ENCODE measurements at regions not wholly inside any gene's neighbourhood (a gene's known extent, or its start where the extent isn't known, plus 50 kb on each side); places are given as distances from the start of the nearest gene placed in this dataset.

DNA sequence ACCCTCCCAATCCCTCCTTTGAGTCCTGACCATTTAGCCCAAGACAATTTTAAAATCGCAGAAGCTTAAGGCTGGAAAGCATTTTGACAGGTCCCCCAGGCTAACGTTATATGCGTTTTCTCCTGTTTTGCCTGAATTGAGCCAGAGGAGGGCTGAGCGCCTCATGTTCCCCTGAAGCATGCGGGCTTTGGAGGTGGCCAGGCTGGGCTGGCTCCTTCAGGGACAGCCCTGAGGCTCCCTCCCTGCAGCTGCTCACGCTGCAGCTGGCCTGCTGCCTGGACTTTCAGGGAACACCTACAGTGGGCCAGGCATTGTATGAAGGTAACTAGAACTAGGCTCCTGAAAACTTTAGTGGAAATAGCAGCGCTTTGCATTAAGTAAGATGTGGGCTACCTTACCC is 179.2 kb downstream of the ACKR3 start:
- DNase-seq, result no peak

DNA sequence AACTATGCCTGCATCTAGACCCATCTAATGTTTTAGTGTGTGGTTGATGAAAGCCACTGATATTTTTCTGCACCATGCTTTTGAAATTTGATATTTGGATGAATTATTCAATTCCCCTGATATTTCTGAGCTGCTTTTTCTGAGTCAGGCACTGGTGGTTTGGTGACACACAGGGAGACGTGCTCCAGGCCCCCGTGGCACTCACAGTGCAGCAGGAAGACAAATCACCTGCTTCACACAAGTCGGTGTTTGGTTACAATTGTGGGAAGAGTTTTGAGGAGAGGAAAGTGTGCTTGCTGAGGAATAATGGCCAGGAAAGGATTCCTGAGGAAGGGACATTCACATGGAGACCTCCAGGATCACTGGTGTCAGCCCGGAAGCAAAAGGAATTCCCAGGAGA is 179.7 kb downstream of the ACKR3 start:
- no peak for DNase-seq

DNA sequence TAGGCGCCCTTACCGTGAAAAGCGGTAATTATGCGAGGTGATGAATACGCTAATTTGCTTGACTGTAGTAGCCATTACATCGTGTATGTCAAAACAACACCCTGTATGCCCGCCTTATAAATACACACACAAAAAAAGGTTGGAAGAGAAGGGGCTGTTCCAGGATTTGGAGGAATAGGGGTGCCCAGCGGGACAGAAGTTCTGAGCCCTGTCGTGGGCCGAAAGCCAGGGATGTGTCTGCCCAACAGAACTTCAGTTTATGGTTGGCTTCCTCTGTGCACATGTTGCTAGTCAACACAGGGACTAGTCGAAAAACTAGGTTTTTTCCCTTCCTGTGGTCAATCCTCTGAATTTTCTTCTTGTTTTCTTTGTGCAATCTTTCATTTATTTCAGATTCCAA is 182.5 kb downstream of the ACKR3 start:
- DNase-seq, result no peak

DNA sequence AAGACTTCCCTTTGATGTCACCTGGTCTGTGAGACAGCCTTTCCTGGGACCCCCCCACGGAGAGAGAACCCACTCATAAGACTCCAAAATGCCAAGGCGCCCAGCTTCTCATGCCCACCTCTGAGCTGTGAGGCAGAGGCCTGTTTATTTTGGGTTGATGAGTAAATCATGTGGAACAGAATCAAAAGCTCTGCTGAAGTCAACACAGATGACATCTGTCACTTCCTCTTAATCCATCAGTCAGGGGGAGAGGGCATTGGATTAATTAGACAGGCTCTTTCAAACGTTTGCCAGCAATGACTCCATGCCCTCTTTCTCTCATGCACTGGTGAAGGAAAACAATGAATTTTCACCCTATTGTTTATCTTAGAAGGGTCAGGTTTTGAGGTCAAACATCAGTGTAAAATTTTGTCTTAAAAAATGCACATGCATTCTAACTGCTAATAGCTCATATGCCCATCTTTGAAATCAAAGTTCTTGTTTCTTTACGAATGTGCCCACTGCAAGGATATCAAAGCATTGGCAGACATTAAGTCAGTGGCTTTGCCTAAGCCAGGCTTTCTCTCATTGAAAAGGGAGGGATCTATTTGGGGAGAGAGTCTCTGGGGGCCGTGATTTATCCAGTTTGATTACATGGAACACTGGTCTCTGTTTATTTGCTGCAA is 184.1 kb downstream of the ACKR3 start:
- DNase-seq, result no peak

DNA sequence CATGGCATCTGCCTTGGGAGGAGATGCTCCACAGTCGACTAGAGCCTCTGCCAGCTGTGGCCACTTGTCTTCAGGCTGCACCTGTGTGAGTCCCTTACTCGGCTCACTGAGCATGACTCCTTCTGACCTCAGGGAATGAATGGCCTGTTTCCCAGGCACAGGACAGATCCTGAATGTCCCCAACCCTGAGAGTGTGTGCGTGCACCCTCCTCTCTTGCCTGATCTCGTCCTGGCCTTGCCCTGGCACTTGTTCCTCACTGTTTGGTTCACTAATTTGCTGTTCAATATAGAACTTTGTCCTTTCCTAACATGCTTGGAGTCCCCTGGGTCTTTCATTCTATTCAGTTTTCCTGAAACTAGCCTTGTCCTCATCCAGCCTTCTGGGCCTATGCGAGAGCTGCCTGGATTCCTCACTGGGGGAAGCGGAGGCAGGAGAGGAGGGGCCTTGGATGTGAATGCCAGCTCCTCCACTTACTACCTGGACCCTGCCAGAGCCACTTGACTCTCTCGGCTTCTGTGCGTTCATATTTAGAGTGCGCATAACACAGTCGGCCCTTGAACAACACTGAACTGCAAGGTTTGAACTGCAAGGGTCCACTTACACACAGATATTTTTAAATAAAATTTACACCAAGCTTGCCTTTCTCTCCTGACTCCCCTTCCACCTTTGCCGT is 184.8 kb downstream of the ACKR3 start:
- no peak for DNase-seq

DNA sequence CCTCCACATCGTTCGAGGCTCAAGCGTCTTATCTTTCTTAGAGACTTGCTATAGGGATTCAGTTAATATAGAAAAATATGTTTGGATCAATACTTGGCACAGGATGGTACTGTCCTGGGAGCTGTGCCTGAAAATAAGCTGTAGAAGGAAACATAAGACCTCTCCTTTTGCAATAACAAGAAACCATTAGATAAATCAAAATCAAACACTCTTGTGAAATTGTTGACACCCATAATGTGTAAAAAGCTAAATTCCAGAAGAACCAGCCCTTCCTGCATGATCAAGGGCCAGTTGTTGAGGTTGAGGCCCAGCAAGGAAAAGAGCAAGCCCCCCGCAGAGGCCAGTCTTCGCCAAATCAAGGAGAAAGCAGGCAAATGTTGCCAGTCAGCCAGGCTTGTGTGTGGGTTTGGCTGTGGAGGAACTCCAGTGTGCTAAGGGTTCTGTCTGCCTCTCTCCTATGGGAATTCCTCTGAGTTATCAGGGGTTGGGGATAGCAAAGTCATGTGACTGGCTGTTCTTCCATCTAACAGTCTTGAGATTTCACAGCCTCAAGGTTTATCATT is 185.7 kb downstream of the ACKR3 start:
- no peak for DNase-seq

DNA sequence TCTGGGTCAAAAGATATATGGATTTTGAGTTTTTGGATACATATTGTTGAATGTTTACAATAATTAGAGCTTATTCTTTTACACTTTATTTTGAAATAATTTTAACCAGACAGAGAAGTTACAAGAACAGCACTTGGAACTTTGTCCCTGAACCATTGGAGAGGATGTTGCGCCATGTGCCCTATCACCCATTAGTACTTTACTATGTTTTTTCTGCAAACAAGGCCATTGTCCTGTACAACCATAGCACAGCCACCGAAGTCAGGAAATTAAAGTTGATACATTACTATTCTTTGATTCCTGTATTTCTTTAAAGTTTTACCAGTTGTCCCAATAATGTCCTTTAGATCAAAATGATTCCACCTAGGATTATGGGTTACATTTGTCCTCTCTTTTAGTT is 188.8 kb downstream of the ACKR3 start:
- DNase-seq, result no peak

DNA sequence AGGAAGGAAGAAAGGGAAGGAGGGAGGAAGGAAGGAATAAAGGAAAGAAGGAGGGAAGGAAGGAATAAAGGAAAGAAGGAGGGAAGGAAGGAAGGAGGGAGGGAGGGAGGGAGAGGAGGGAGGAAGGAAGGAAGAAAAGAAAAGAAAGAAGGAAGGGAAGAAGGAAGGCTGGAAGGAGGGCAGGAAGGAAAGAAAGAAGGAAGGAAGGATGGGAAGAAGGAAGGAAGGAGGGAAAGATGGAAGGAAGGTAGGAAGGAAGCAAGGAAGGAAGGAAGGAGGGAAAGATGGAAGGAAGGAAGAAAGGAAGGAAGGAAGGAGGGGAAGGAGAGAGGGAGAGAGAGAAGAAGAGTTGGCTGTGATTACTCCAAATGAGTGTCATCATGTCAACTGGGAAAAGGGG is 190.6 kb downstream of the ACKR3 start:
- DNase-seq, result no peak

DNA sequence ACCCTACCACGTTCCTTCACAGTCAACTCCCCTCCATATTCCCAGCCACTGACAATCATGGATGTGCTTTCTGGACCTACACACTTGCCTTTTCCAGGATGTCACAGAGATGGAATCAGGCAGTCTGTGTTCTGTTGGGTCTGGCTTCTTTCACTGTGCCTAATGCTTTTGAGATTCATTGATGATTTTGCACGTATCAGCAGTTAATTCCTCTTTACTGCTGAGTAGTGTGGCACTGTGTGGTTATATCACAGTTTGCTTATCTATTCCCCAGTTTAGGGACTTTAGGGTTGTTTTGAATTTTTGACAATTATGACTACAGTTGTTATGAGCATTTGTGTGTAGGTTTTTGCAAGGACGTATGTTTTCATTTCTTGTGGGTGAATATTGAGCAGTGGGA is 191.7 kb downstream of the ACKR3 start:
- DNase-seq, result no peak

DNA sequence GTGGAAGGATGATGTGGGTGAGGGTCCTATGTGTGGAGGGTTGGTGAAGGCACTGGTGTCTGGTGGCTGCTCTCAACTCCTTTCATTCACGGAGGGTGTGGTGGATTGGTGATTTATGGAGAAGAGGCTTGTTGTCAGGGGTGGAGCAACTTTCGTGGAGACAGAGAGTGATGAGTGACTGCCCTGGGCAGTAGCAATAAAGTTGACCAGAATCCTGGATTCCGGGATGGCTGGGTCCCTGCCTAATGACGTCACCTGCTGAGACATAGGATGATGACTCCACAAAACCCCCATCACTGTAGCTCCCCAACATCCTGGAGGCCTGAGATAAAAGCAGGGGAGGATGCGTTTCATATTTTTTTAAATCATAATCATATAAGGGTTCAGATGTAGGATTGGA is 193.0 kb downstream of the ACKR3 start:
- DNase-seq, result no peak

DNA sequence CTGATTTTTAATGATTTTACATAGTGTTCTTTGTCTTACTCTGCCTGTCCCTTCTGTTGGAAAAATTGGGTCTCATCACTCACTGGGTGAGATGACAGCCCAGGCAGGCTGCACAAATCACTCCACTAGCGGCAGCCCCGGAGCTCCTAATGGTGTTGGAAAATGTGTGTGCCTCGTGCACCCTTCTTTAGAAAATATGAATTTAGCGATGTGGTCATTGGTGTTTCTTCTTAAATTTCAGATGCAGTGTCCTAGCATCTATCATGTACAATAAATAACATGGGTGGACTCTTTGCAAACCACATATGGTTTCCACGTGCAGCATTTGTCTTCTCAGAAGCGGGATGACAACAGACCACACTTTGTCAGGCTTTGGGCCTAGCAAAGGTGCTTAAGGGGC is 194.2 kb downstream of the ACKR3 start:
- no peak for DNase-seq

DNA sequence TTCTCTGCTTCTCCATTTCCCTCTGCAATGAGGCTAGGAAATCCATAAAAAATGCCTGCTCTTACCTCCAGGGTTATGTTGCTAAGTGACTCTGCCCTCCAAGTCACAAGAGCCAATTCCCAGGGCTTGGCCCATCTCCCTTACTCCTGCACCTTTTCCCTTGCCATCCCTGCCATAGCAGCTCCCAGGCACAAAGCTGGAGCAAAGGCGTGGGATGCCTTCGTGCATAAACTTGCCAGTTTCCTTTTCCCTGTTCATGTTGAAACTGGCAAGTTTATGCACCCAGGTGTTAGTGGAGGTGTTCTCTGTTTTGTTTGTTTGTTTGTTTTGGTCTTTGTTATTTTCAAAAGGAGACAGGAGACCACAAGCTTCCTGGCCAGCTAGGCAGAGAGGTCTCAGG is 195.1 kb downstream of the ACKR3 start:
- no peak for DNase-seq

DNA sequence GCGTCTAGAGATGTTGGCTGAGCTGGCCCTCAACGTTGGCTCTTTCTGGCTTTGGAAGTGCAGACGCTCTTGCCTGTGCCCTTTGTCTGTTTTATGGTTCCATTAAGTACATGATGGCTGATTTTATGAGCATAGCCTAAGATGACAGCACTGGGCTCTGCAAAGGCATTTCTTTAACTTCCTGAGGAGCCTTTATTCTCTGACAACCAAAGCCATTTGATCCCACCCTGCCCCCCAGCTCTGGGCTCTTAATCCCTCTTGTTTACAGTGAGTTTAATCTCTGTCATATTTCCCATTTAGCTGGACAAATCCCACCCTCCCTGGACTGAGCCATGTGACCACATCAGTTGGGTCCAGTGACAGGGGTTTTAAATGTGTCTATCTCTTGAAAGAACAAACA is 195.9 kb downstream of the ACKR3 start:
- DNase-seq, result no peak

DNA sequence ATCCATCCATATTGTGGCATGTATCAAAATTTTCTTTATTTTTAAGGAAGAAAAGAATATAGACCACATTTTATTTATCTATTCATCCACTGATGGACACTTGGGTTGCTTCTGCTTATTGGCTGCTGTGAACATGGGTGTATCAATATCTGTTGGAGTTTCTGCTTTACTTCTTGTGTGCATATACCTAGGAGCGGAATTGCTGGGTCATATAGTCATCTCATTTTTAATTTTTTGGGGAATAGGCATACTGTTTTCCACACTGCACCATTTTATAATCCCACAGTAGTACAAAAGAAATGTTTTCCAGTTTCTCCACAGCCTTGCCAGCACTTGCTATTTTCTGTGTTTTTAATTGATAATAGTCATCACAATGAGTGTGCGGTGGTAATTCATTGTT is 197.2 kb downstream of the ACKR3 start:
- DNase-seq, result no peak

DNA sequence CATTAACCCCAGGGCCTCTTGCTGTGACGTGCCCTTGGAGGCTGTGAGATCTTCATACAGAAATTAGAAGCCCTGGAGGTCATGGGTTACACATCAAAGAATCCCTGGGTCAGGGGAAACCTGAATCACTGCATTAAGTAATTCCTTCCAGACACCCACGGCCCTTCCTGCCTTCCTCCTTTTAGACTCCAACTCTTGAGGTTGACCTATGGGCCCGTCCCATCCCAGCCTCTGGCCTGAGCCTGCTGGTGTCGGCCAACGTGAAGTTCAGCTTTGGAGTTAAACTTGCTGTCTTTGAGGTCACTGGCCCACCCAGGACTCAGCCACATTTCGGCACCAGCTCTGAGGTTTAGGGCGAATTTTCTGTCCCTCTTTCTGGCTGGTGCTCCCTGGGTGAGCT is 198.3 kb downstream of the ACKR3 start:
- DNase-seq, result no peak

DNA sequence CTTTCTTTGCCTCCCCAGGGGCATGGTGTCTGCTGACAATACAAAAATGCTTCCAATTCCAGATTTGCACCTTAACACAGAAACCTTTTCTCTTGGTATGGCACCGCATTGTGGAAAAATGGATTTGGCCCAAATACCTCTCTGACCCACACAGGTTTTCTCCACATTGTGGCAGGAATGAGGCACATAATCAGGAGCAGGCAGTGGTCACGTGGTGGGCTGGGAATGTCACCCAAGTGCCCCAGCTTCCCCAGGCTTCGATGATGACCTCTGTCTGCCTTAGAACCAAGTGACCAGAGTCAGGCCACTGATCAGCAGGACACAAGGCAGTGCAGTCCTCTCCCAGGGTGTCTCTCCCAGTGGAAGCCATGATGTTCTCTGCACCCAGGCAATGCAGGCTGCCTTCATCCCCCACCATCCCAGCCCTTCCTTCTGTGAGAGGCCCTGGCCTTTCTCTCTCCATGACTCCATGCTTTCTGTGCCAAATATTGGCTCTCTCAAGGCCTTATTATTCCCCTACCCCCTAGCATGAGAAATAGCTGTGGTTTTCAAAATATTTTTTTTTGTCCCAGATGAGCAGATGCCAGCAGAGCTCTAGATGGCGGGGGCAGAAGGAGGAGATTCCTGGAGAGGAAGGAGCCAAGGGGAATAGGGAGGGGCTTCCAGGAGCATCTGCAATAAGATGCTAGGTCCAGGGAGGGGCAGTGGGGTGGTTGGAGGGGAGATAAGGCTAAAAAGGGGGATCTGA is 198.9 kb downstream of the ACKR3 start:
- no peak for DNase-seq

DNA sequence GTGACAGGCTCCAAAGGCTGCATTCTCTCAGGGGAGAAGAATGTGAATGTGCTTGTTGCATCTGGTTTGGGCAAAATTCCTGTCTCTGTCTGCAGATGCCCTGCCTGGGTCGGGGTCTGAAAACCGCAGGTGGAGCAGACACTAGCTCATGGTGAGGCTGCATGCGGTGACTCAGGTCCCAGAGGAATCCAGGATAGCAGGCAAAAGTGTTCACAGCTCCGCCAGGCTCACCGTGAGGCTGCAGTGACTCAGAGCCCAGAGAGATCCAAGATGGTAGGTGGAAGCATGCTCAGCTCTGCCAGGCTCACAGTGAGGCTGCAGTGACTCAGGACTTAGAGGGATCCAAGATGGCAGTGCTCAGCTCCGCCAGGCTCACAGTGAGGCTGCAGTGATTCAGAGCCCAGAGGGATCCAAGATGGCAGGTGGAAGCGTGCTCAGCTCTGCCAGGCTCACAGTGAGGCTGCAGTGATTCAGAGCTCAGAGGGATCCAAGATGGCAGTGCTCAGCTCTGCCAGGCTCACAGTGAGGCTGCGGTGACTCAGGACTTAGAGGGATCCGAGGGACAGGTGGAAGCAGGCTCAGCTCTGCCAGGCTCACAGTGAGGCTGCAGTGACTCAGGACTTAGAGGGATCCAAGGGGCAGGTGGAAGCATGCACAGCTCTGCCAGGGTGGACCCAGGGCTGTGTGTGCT is 200.5 kb downstream of the ACKR3 start:
- no peak for DNase-seq

DNA sequence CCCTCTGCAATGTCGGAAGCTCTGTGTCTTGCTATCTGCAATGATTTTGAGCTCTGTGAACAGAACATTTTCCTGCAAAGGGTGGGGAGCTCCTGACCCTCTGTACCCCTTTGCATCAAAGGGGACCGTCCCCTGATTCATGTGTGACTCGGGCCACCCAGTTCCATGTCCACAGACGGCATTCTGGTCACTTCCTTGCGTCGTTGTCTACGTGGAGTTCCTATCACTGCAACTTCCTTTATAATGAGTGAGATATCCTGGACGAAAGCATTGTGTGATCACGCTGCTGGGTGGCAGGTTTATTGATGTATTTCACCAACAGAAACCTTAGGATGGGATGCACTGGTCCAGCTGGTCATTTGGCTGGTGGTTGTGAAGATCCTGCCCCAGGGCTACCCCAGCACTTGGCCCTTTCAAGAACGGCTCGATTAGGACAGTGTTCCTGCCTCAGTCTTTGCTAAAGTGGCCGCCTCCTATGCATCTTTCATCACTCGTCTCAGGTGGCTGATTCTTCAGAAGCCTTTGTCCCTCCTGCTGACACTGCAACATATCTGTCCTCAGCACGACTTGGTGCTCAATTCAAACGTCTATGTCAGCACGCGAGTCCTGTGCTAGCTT is 202.7 kb downstream of the ACKR3 start:
- DNase-seq, result no peak

DNA sequence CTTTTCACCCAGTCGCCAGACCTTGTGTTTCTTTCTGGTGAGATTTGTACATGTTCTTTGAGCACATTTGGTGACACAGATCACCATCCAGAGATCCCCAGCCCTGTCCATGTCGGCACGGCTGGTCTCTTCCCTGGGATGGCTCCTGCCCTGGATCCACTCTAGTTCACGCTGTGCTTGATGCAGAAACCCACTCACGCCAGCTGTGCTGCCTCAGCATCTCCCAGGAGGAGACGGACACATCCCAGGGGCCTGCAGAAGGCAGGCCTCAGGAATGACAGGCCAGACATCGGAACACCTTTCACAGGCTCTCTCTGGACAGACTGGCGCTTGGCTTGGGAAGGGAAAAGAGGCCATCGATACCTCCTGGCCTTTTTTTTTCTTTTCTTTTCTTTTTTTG is 203.6 kb downstream of the ACKR3 start:
- DNase-seq, result no peak

DNA sequence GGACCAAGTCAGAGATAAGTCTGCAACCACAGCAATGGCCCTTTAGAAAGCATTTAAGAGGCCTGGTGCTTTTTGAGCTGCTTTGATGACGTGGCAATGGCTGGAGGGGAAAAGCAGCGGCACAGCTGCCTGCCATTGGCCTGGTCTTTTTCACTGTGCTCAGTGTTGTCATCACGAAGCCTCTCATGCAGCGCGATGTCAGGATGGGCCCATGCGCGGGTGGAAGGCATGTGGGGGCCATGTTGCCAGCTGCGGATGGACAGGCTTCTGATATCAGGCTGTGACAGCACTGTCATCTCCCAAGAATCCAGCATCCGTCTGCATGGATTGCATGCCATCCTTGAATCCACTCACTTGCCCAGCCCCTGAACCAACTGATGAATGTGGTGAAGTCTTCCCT is 204.5 kb downstream of the ACKR3 start:
- no peak for DNase-seq

DNA sequence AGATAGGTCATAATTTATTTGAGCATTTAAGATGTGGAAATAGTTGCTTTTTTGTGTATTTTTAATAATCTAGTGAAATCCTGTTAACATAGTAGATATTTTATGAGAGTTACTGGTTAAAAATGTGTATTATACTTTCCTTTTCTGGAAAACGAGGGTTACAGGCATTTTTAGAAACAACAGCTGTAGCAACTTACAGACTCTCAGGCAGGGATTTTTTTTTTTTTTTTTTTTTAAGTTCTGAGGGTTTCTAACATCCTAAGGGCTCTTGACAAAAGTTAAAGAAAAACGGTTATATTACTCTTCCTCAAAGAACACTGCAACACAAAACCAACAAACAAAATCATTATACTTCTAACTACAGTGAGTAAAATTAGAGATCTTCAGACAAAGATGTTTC is 205.9 kb downstream of the ACKR3 start:
- no peak for DNase-seq

DNA sequence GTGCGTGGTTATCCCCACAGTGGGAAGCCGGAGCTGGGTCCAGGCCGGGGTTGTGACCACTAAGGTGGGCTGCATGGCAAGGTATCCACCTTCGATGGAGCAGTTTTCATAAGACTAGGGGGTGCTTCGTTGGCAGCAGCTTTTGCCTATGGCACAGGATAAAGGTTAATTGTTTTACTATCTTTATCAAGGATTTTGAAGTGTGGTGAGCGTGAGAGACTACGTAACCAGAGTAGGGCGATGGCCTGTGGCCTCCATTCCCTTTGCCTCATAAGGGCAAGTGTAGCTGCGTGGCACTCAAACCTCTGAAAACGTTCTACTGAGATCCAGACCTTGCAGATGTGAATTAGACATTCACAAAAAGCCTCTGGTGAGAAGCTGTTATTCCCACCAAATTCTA is 206.6 kb downstream of the ACKR3 start:
- DNase-seq, result no peak

DNA sequence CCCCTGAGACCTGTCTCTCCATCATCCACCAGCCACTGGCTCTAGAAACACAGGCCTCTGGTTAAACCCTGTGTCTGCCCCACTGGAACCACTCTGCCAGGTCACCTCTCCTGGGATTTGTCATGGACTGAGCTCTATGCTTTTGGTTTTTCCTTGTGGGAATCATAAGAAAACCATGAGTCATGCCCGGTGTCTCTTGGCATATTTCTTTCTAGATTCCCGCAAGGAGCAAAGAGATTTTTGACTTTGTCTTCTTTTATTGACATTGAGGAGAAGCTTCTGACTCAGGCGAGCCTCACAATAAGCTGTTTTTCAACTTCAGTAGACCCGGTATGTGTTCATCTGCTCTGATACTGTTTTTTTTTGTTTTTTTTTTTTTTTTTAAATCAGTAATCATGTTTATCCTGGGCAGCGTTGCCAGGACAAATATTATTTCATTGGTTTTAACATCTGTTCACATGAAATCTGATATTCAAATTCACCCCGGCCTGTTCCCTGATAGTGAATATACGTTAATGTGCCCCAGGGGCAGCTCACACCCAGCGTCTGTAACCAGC is 207.1 kb downstream of the ACKR3 start:
- DNase-seq, result no peak

Data from CD4-positive, alpha-beta T cell treated with Interleukin-15 for 1 hour (primary cell).